ENCODE measurements at regions not wholly inside any gene's neighbourhood (a gene's known extent, or its start where the extent isn't known, plus 50 kb on each side); places are given as distances from the start of the nearest gene placed in this dataset.
"Not testable (repeated sequence)": the region's sequence is repeated elsewhere in the genome, so short reads cannot be mapped to it uniquely, and the experiment has no call there.

GRCh38 chr22:16529331-16529730 lies 63.3 kb downstream of the CCT8L2 start:
- not testable (repeated sequence) for TF ChIP-seq CTCF, POLR2A, POLR2AphosphoS5 (IDR thresholded peaks at IDR 0.05)

Data from upper lobe of left lung (tissue), 4 donors.